ENCODE measurements at regions not wholly inside any gene's neighbourhood (a gene's known extent, or its start where the extent isn't known, plus 50 kb on each side); places are given as distances from the start of the nearest gene placed in this dataset.
"Not testable (repeated sequence)": the region's sequence is repeated elsewhere in the genome, so short reads cannot be mapped to it uniquely, and the experiment has no call there.

GRCh38 chr4:18106620-18107019 is 85.1 kb upstream of the LCORL start:
- no peaks in the 10 kb centered on the region for H3K4me1 ChIP-seq
- no peaks in the 10 kb centered on the region for H3K9me3 ChIP-seq
- H3K27me3 ChIP-seq = no peaks in the 10 kb centered on the region
- ATAC-seq (ENCODE audit: low FRiP score in 2 of 2) (no peak), DNase-seq (no peak)
- TF ChIP-seq POLR2AphosphoS5 (IDR thresholded peaks at IDR 0.05) = no peak
- no peak for TF ChIP-seq POLR2A (IDR thresholded peaks at IDR 0.05)
- no peak for TF ChIP-seq EP300 (IDR thresholded peaks at IDR 0.05)
- no peak for TF ChIP-seq CTCF (IDR thresholded peaks at IDR 0.05)
- WGBS, 2 donors = 40 to 52% methylated on average over 5 of the region's 5 CpGs
- H3K27ac ChIP-seq = no peak overlapping the region
- H3K36me3 ChIP-seq = no peaks in the 10 kb centered on the region
- no peak overlapping the region for H3K4me3 ChIP-seq

GRCh38 chr4:18105030-18106011 is 83.8 kb upstream of the LCORL start:
- WGBS, 2 donors = 56 to 68% methylated on average over 4 of the region's 4 CpGs
- H3K27ac ChIP-seq = no peak overlapping the region

GRCh38 chr4:18103876-18104605 is 82.5 kb upstream of the LCORL start:
- Histone ChIP-seq H3K4me1 (no peaks in the 10 kb centered on the region), H3K27ac (no peak overlapping the region), H3K27me3 (no peaks in the 10 kb centered on the region), H3K9me3 (no peaks in the 10 kb centered on the region), H3K4me3 (no peak overlapping the region), H3K36me3 (no peaks in the 10 kb centered on the region)
- TF ChIP-seq POLR2AphosphoS5 (IDR thresholded peaks at IDR 0.05) (no peak), POLR2A (IDR thresholded peaks at IDR 0.05) (no peak), EP300 (IDR thresholded peaks at IDR 0.05) (no peak), CTCF (IDR thresholded peaks at IDR 0.05) (no peak)
- 58 to 82% methylated on average over 3 of the region's 3 CpGs for WGBS, 2 donors
- DNase-seq (no peak), ATAC-seq (ENCODE audit: low FRiP score in 2 of 2) (no peak)

More at GRCh38 chr4:18105030-18106011, 83.8 kb upstream of the LCORL start:
- H3K27me3 ChIP-seq = no peaks in the 10 kb centered on the region
- H3K4me1 ChIP-seq = no peaks in the 10 kb centered on the region
- H3K36me3 ChIP-seq = no peaks in the 10 kb centered on the region
- no peak overlapping the region for H3K4me3 ChIP-seq
- TF ChIP-seq EP300 (IDR thresholded peaks at IDR 0.05) (no peak), POLR2AphosphoS5 (IDR thresholded peaks at IDR 0.05) (no peak), POLR2A (IDR thresholded peaks at IDR 0.05) (no peak), CTCF (IDR thresholded peaks at IDR 0.05) (no peak)
- ATAC-seq (ENCODE audit: low FRiP score in 2 of 2) (no peak), DNase-seq (no peak)
- no peaks in the 10 kb centered on the region for H3K9me3 ChIP-seq

- WGBS, 2 donors = 70 to 72% methylated on average over 4 of the region's 4 CpGs
- H3K4me3 ChIP-seq = no peak overlapping the region
- no peaks in the 10 kb centered on the region for H3K27me3 ChIP-seq
- H3K27ac ChIP-seq = no peak overlapping the region
- H3K4me1 ChIP-seq = no peaks in the 10 kb centered on the region
- DNase-seq (no peak), ATAC-seq (ENCODE audit: low FRiP score in 2 of 2) (no peak)
- no peaks in the 10 kb centered on the region for H3K9me3 ChIP-seq
- TF ChIP-seq POLR2A (IDR thresholded peaks at IDR 0.05) = no peak
- TF ChIP-seq POLR2AphosphoS5 (IDR thresholded peaks at IDR 0.05) = no peak
- no peak for TF ChIP-seq EP300 (IDR thresholded peaks at IDR 0.05)
- no peak for TF ChIP-seq CTCF (IDR thresholded peaks at IDR 0.05)
- no peaks in the 10 kb centered on the region for H3K36me3 ChIP-seq
Observed at GRCh38 chr4:18100657-18101056, 79.1 kb upstream of the LCORL start.

- not testable (repeated sequence) for H3K27ac ChIP-seq; H3K36me3 ChIP-seq; H3K4me1 ChIP-seq; H3K9me3 ChIP-seq; H3K4me3 ChIP-seq; ATAC-seq (ENCODE audit: low FRiP score in 2 of 2); H3K27me3 ChIP-seq
- WGBS, 2 donors = 64% methylated on average over 6 of the region's 6 CpGs; no CpG with 5 or more reads in 1 of the 2 donors
- peak in 1 of 2 donors; percentile 0 for DNase-seq
Observed at GRCh38 chr4:18090447-18090846, 68.9 kb upstream of the LCORL start.
